Smooth muscle cell (in vitro differentiated cells): ENCODE measurements at regions not wholly inside any gene's neighbourhood (a gene's known extent, or its start where the extent isn't known, plus 50 kb on each side); places are given as distances from the start of the nearest gene placed in this dataset.

Experiments used
- DNase-seq: peaks from one replicate; lab custom pipeline; 2025; ENCODE audit not compliant: unreplicated experiment; lab: John Stamatoyannopoulos, UW
- H2AFZ ChIP-seq: fragments of 200-600 bp; sonication (generic); 2 replicates; pipeline ENCODE4 v1.6.0; 2016; ENCODE audit warnings: antibody characterized with exemption, low read depth, mild to moderate bottlenecking
- H3F3A ChIP-seq: fragments of 200-600 bp; sonication (generic); 2 replicates; pipeline ENCODE4 v1.6.0; 2017; ENCODE audit warnings: antibody characterized with exemption, low read depth
- H3K27ac ChIP-seq: fragments of 200-600 bp; sonication (generic); 2 replicates; pipeline ENCODE4 v1.5.1; 2016; ENCODE audit warnings: low read depth, mild to moderate bottlenecking
- H3K27me3 ChIP-seq: fragments of 200-600 bp; sonication (generic); 2 replicates; pipeline ENCODE4 v1.6.1; 2016; ENCODE audit warnings: low read depth, mild to moderate bottlenecking
- H3K36me3 ChIP-seq: fragments of 200-600 bp; sonication (generic); 2 replicates; pipeline ENCODE4 v1.5.1; 2016; ENCODE audit warnings: low read depth
- H3K4me1 ChIP-seq: fragments of 200-600 bp; sonication (generic); 2 replicates; pipeline ENCODE4 v1.5.1; 2016; ENCODE audit warnings: low read depth
- H3K4me2 ChIP-seq: fragments of 200-600 bp; sonication (generic); 2 replicates; pipeline ENCODE4 v1.6.0; 2016; ENCODE audit warnings: mild to moderate bottlenecking
- H3K4me3 ChIP-seq: fragments of 200-600 bp; sonication (generic); 2 replicates; pipeline ENCODE4 v1.5.1; 2016; ENCODE audit warnings: mild to moderate bottlenecking
- H3K79me2 ChIP-seq: fragments of 200-600 bp; sonication (generic); 2 replicates; pipeline ENCODE4 v1.6.0; 2016; ENCODE audit warnings: low read depth, mild to moderate bottlenecking
- H3K9ac ChIP-seq: fragments of 200-600 bp; sonication (generic); 2 replicates; pipeline ENCODE4 v1.6.0; 2016; ENCODE audit warnings: low read depth
- H3K9me3 ChIP-seq: fragments of 200-600 bp; sonication (generic); replicated peaks from 2 replicates; pipeline ENCODE4 v1.5.1; 2016; ENCODE audit warnings: low read depth
- H4K20me1 ChIP-seq: fragments of 200-600 bp; sonication (generic); 2 replicates; pipeline ENCODE4 v1.6.0; 2016; ENCODE audit warnings: low read depth
- CTCF ChIP-seq: fragments of 200-600 bp; sonication (generic); IDR thresholded peaks from 2 replicates; pipeline ENCODE4 v1.5.1; 2017; ENCODE audit warnings: borderline replicate concordance, mild to moderate bottlenecking, antibody characterized with exemption; ENCODE audit not compliant: insufficient read depth, poor library complexity, severe bottlenecking
- WGBS: methylation state at CpG from one replicate; pipeline ENCODE4 v1.1.7; 2016; ENCODE audit warnings: low lambda C conversion rate; 5-methylcytosine and 5-hydroxymethylcytosine counted together

GRCh38 chr4:3677748-3678070 lies 88.5 kb upstream of the ADRA2C start:
- no peaks in the 10 kb centered on the region for H3K9me3 ChIP-seq
- H3K36me3 ChIP-seq = no peaks in the 10 kb centered on the region
- no peak overlapping the region for H2AFZ ChIP-seq
- H3K27me3 ChIP-seq = peaks cover 19% of the 10 kb centered on the region
- no peaks in the 10 kb centered on the region for H3K4me1 ChIP-seq
- H3K9ac ChIP-seq = no peak overlapping the region
- no peak overlapping the region for H3K4me3 ChIP-seq
- no peak for TF ChIP-seq CTCF
- H3K4me2 ChIP-seq = no peak overlapping the region
- no peaks in the 10 kb centered on the region for H3F3A ChIP-seq
- H3K79me2 ChIP-seq = no peaks in the 10 kb centered on the region
- WGBS = 73% methylated on average over 7 of the region's 7 CpGs
- H3K27ac ChIP-seq = no peak overlapping the region
- H4K20me1 ChIP-seq = no peaks in the 10 kb centered on the region
- no peak for DNase-seq

- H2AFZ ChIP-seq = no peak overlapping the region
- H3K4me3 ChIP-seq = no peak overlapping the region
- no peak for DNase-seq
- no peaks in the 10 kb centered on the region for H3F3A ChIP-seq
- H3K9me3 ChIP-seq = no peaks in the 10 kb centered on the region
- WGBS = 87% methylated on average over 24 of the region's 24 CpGs
- H3K27me3 ChIP-seq = peaks cover 19% of the 10 kb centered on the region
- H3K4me2 ChIP-seq = no peak overlapping the region
- no peaks in the 10 kb centered on the region for H4K20me1 ChIP-seq
- H3K4me1 ChIP-seq = no peaks in the 10 kb centered on the region
- H3K27ac ChIP-seq = no peak overlapping the region
- no peak for TF ChIP-seq CTCF
- H3K9ac ChIP-seq = no peak overlapping the region
- H3K79me2 ChIP-seq = no peaks in the 10 kb centered on the region
- no peaks in the 10 kb centered on the region for H3K36me3 ChIP-seq
Measured at GRCh38 chr4:3676907-3677747, 89.1 kb upstream of the ADRA2C start.

GRCh38 chr4:3676196-3676595 lies 90.0 kb upstream of the ADRA2C start:
- DNase-seq = no peak
- no peaks in the 10 kb centered on the region for H3K4me1 ChIP-seq
- H2AFZ ChIP-seq = no peak overlapping the region
- no peaks in the 10 kb centered on the region for H3F3A ChIP-seq
- WGBS = 81% methylated on average over 7 of the region's 7 CpGs
- H4K20me1 ChIP-seq = no peaks in the 10 kb centered on the region
- TF ChIP-seq CTCF = no peak
- no peak overlapping the region for H3K9ac ChIP-seq
- H3K4me3 ChIP-seq = no peak overlapping the region
- no peak overlapping the region for H3K4me2 ChIP-seq
- no peaks in the 10 kb centered on the region for H3K79me2 ChIP-seq
- no peaks in the 10 kb centered on the region for H3K9me3 ChIP-seq
- peaks cover 19% of the 10 kb centered on the region for H3K27me3 ChIP-seq
- no peak overlapping the region for H3K27ac ChIP-seq
- no peaks in the 10 kb centered on the region for H3K36me3 ChIP-seq
